ENCODE measurements at regions not wholly inside any gene's neighbourhood (a gene's known extent, or its start where the extent isn't known, plus 50 kb on each side); places are given as distances from the start of the nearest gene placed in this dataset.

DNA sequence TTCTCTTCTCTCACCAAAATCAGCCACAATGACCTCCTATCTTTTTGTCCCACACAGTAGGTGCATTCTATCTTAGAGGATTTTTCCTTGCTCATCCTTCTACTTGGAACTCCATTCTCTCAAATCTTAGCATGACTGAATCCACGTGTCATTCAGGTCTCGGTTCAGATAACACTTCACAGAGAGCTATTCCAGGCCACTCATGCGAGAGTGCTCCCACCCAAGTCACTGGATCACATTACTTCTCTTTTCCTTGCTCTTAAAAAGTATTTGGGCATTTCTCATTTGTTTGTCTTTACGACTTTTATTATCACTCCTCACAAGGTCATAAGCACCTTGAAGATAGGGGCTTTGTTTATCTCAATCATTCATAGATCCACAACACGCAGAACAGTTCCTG is 647.5 kb upstream of the TENM3 start:
- no peaks in the 10 kb centered on the region for H3K27me3 ChIP-seq (replicated peaks; ENCODE audit: insufficient read depth, low read length)
- H4K20me1 ChIP-seq (ENCODE audit: insufficient read depth, low read length): no peaks in the 10 kb centered on the region
- H3K4me1 ChIP-seq (ENCODE audit: low read length): no peaks in the 10 kb centered on the region
- H3K79me2 ChIP-seq (ENCODE audit: low read length): no peaks in the 10 kb centered on the region
- H3K9me3 ChIP-seq (replicated peaks; ENCODE audit: insufficient read depth, low read length): no peaks in the 10 kb centered on the region
- H3K9me2 ChIP-seq (replicated peaks; ENCODE audit: insufficient read depth, low read length): no peaks in the 10 kb centered on the region
- H3K4me2 ChIP-seq (ENCODE audit: low read depth, low read length): no peak overlapping the region
- DNase-seq: no peak
- no peak overlapping the region for H3K4me3 ChIP-seq (ENCODE audit: low read length)
- no peak overlapping the region for H3K9ac ChIP-seq (ENCODE audit: low read length)
- no peak overlapping the region for H2AFZ ChIP-seq (ENCODE audit: low read length)
- no peaks in the 10 kb centered on the region for H3K36me3 ChIP-seq (replicated peaks; ENCODE audit: insufficient read depth, low read length)
- TF ChIP-seq CTCF (IDR thresholded peaks at IDR 0.05; ENCODE audit: low read length): no peak
- no peak for TF ChIP-seq EZH2phosphoT487 (IDR thresholded peaks at IDR 0.05; ENCODE audit: low read length)
- no peak overlapping the region for H3K27ac ChIP-seq (ENCODE audit: low read length)
- H3F3A ChIP-seq (ENCODE audit: insufficient read depth, low read length): no peaks in the 10 kb centered on the region

GRCh38 chr4:181597766-181598165 is 645.4 kb upstream of the TENM3 start:
- no peak for DNase-seq
- H3K4me2 ChIP-seq (ENCODE audit: low read depth, low read length): no peak overlapping the region
- TF ChIP-seq EZH2 (optimal IDR thresholded peaks at IDR 0.05; ENCODE audit: low read depth, low read length) (no peak), CTCF (IDR thresholded peaks at IDR 0.05; ENCODE audit: low read length) (no peak), EZH2phosphoT487 (IDR thresholded peaks at IDR 0.05; ENCODE audit: low read length) (no peak)

DNA sequence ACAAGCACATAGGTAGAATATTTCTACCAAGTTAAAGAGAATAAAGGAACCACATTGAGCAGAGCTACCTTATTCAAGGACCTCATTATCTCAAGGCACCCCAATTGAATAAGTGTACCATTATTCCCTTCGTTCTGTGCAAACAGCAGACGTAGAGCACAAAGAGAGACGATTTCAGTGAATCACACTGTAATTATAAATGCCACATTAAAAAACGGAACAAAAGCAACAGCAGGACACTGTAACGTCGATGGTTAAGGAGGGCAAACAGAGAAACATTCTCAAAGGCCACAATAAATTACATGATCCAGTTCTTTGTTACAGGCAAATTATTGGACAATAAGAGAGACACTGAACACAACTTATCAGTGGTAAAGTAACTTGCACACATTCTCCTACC is 644.1 kb upstream of the TENM3 start:
- Histone ChIP-seq H3K27ac (ENCODE audit: low read length) (no peak overlapping the region), H2AFZ (ENCODE audit: low read length) (no peak overlapping the region), H4K20me1 (ENCODE audit: insufficient read depth, low read length) (no peaks in the 10 kb centered on the region), H3K9ac (ENCODE audit: low read length) (no peak overlapping the region), H3K4me2 (ENCODE audit: low read depth, low read length) (no peak overlapping the region), H3K79me2 (ENCODE audit: low read length) (no peaks in the 10 kb centered on the region), H3K9me2 (replicated peaks; ENCODE audit: insufficient read depth, low read length) (no peaks in the 10 kb centered on the region), H3K4me1 (ENCODE audit: low read length) (no peaks in the 10 kb centered on the region), H3K27me3 (replicated peaks; ENCODE audit: insufficient read depth, low read length) (no peaks in the 10 kb centered on the region), H3K9me3 (replicated peaks; ENCODE audit: insufficient read depth, low read length) (no peaks in the 10 kb centered on the region), H3K4me3 (ENCODE audit: low read length) (no peak overlapping the region), H3K36me3 (replicated peaks; ENCODE audit: insufficient read depth, low read length) (no peaks in the 10 kb centered on the region), H3F3A (ENCODE audit: insufficient read depth, low read length) (no peaks in the 10 kb centered on the region)
- DNase-seq: no peak
- TF ChIP-seq EZH2phosphoT487 (IDR thresholded peaks at IDR 0.05; ENCODE audit: low read length) (no peak), EZH2 (optimal IDR thresholded peaks at IDR 0.05; ENCODE audit: low read depth, low read length) (no peak), CTCF (IDR thresholded peaks at IDR 0.05; ENCODE audit: low read length) (no peak)

More at GRCh38 chr4:181597766-181598165, 645.4 kb upstream of the TENM3 start:
- Histone ChIP-seq H4K20me1 (ENCODE audit: insufficient read depth, low read length) (no peaks in the 10 kb centered on the region), H3K79me2 (ENCODE audit: low read length) (no peaks in the 10 kb centered on the region), H3K36me3 (replicated peaks; ENCODE audit: insufficient read depth, low read length) (no peaks in the 10 kb centered on the region), H2AFZ (ENCODE audit: low read length) (no peak overlapping the region), H3K27me3 (replicated peaks; ENCODE audit: insufficient read depth, low read length) (no peaks in the 10 kb centered on the region), H3K4me1 (ENCODE audit: low read length) (no peaks in the 10 kb centered on the region), H3K9me3 (replicated peaks; ENCODE audit: insufficient read depth, low read length) (no peaks in the 10 kb centered on the region), H3K9ac (ENCODE audit: low read length) (no peak overlapping the region), H3K9me2 (replicated peaks; ENCODE audit: insufficient read depth, low read length) (no peaks in the 10 kb centered on the region), H3F3A (ENCODE audit: insufficient read depth, low read length) (no peaks in the 10 kb centered on the region), H3K4me3 (ENCODE audit: low read length) (no peak overlapping the region), H3K27ac (ENCODE audit: low read length) (no peak overlapping the region)

Measured in MM.1S (cell line).